HepG2 (cell line): ENCODE measurements at regions not wholly inside any gene's neighbourhood (a gene's known extent, or its start where the extent isn't known, plus 50 kb on each side); places are given as distances from the start of the nearest gene placed in this dataset.

Experiments used
- CTCF ChIP-seq: sonication (generic); formaldehyde crosslinking; IDR thresholded peaks from 2 replicates; pipeline ENCODE4 v1.5.0; 2020; ENCODE audit warnings: mild to moderate bottlenecking, missing genetic modification reagents, moderate library complexity
- FOXJ3 ChIP-seq: sonication (generic); formaldehyde crosslinking; IDR thresholded peaks from 2 replicates; pipeline ENCODE4 v1.4.0; 2020; ENCODE audit warnings: missing genetic modification reagents, mild to moderate bottlenecking, borderline replicate concordance
- TERF1 ChIP-seq: sonication (generic); formaldehyde crosslinking; IDR thresholded peaks from 2 replicates; pipeline ENCODE4 v1.8.0; 2022; ENCODE audit warnings: mild to moderate bottlenecking, missing genetic modification reagents, moderate library complexity
- TF ChIP-seq, protein P1 (sequence below), 2 experiments: fragments of 450-650 bp in 1 of 2; sonication (generic) in 1 of 2; formaldehyde crosslinking in 1 of 2; IDR thresholded peaks; 2 replicates each; pipeline versions ENCODE4 v1.6.1 to v1.8.0; 2016 to 2022; ENCODE audit warnings: antibody characterized with exemption in 1 of 2, mild to moderate bottlenecking in 1 of 2, missing genetic modification reagents in 1 of 2
- TF ChIP-seq, protein P2 (sequence below): IDR thresholded peaks from 2 replicates; pipeline ENCODE4 v1.6.1; 2012; ENCODE audit warnings: inconsistent platforms

DNA sequence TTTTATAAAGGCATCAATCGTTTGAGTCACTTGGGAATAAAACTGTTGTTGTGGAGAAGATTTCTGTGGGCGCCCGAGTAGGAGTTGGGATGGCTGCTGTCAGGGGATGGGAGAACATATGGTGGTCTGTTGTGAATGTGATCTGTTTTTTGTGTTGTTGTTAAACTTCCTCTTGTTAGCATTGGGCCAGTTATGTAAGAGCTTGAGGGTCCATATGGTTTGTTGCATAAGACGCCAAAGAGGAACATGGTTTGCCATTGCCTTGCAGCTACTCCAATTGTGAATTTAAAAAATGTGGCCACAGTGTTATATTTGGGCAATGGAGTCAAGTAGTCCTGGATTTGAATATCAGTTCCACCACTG, 136.1 kb upstream of the JUN start:
- TF ChIP-seq, protein P1, sequence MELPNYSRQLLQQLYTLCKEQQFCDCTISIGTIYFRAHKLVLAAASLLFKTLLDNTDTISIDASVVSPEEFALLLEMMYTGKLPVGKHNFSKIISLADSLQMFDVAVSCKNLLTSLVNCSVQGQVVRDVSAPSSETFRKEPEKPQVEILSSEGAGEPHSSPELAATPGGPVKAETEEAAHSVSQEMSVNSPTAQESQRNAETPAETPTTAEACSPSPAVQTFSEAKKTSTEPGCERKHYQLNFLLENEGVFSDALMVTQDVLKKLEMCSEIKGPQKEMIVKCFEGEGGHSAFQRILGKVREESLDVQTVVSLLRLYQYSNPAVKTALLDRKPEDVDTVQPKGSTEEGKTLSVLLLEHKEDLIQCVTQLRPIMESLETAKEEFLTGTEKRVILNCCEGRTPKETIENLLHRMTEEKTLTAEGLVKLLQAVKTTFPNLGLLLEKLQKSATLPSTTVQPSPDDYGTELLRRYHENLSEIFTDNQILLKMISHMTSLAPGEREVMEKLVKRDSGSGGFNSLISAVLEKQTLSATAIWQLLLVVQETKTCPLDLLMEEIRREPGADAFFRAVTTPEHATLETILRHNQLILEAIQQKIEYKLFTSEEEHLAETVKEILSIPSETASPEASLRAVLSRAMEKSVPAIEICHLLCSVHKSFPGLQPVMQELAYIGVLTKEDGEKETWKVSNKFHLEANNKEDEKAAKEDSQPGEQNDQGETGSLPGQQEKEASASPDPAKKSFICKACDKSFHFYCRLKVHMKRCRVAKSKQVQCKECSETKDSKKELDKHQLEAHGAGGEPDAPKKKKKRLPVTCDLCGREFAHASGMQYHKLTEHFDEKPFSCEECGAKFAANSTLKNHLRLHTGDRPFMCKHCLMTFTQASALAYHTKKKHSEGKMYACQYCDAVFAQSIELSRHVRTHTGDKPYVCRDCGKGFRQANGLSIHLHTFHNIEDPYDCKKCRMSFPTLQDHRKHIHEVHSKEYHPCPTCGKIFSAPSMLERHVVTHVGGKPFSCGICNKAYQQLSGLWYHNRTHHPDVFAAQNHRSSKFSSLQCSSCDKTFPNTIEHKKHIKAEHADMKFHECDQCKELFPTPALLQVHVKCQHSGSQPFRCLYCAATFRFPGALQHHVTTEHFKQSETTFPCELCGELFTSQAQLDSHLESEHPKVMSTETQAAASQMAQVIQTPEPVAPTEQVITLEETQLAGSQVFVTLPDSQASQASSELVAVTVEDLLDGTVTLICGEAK (IDR thresholded peaks at IDR 0.05): no peak
- TF ChIP-seq, protein P1 (CRISPR knock-in tag; IDR thresholded peaks at IDR 0.05): no peak
- TF ChIP-seq, protein P2, sequence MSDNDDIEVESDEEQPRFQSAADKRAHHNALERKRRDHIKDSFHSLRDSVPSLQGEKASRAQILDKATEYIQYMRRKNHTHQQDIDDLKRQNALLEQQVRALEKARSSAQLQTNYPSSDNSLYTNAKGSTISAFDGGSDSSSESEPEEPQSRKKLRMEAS: no peak
- TF ChIP-seq TERF1: no peak
- TF ChIP-seq FOXJ3 (CRISPR knock-in tag): no peak
- no peak for TF ChIP-seq CTCF (CRISPR knock-in tag)
